ENCODE measurements at regions not wholly inside any gene's neighbourhood (a gene's known extent, or its start where the extent isn't known, plus 50 kb on each side); places are given as distances from the start of the nearest gene placed in this dataset.

DNA sequence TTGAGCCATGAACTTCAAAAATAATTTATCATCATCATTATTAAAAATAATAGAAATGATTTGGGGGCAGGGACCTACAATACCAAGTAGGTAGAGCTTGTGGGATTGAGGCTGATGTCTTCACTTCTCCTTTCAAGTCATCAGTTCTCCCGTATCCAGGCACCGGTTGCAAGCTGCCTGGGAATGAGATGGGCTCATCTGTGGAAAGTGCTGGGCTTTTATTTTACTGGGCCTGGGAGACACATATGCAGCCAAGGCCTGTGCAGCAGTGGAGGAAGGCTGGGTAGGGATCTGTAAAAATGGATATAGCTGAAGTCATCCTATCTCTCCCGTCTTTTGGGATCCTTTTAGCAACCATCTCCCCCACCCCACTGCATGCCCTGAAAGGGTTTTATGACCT, 284.1 kb upstream of the CLINT1 start:
- TF ChIP-seq CTCF (IDR thresholded peaks at IDR 0.05) (no peak), EP300 (IDR thresholded peaks at IDR 0.05) (no peak)

Measured in esophagus muscularis mucosa (tissue), 3 donors.